CD4-positive, alpha-beta T cell treated with Interleukin-21 for 1 hour (primary cell): ENCODE measurements at regions not wholly inside any gene's neighbourhood (a gene's known extent, or its start where the extent isn't known, plus 50 kb on each side); places are given as distances from the start of the nearest gene placed in this dataset.
A peak's percentile ranks its signal among the peaks of the same experiment; 100 is the strongest.

ENCODE experiments used
- DNase-seq: peaks from one replicate; pipeline ENCODE4 v3.0.0-alpha.2; 2020

DNA sequence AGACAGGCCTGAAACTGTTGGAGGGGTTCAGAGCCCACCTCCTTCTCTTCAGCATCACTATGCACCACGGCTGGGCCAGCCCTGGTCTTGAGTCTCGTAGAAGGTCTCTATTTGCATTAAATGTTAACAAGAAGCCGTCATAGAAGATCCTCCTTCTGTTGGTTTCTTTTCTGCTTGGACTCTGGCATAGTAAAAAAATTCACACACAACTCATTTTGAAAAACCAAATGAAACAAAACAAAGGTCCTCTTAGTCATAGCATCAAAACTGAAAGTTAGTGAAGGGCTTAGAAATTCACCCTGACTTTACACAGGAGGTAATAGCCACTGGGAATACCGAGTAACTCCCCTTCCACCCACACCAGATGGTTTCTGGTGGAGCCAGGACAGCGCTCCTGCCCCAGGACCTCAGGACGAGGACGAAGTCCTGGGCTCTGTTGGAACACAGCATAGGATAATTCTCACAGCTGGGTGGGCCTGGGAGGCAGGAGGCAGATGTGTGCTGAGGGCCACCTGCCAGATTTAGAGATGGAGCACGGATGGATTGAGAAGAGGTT, 248.4 kb upstream of the KLF6 start:
- peak; percentile 8 for DNase-seq

DNA sequence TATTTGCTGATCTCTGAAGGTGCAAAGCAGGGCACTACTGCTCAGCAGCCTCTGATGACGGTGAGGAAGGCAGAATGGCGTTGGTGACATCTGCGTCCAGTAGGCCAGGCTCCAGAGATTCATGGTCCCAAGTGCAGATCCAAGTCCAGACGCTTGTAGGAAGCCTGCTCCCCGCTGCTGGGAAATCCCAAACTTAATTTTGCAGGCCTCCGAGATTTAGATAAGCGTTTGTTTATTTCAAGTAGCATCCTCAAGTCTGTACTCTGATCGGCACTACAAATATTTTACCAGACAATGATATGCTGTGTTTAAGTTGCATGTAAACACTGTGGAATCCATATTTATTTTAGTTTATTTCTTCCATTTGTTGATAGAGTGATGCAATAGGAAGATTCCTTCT, 244.9 kb upstream of the KLF6 start:
- no peak for DNase-seq

DNA sequence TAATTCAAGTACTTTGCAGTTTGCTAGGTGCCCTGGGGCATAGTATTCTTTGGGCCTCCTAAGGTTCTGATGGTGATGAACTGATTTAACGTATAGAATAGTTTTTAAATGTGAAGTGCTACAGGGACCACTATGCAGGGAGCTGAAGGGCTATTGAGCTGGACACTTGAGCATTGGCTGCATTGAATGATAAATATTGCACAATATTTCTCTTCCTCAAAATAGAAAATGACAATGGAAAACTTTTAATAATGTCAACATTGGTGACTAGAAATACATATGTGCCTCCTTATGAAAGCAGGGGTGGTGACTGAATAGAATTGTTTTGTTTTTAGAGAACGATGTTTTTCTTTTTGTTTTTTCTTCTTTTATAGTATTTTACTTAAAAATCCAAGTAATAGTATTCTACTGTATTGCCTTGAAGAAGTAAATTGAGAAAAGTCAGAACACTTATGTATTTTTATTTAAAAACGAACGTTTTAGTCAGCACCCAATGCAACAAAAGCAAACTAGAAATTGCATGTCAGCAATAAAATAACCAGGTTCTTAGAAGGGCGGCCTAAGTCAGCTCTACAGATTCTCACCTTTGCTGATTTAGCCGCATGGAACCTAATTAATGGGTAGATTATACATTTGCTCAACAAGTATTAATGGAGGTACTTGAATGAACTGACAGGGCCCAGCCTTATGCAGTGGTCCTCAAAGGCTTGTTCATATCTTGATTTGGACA, 244.0 kb upstream of the KLF6 start:
- no peak for DNase-seq

DNA sequence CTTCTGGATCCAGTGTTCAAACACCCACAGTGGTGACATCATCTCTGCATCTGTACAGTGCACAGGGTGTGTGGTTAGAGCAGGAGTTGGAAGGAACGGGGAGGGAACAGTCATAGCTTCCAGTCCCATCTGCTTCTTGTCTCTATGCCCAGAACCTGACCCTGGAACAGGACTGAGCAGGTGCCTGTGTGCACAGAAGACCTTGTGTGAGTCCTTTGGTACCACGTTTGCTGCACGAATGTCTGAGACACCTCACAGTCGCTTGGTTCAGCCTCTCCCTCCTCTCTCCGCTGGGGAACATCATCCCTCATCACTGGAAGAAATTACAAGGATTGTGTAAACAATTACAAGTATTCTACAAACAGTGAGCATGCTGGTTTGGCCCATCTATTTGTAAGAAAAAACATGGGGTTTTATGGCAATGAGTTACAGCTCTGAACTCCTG, 243.0 kb upstream of the KLF6 start:
- no peak for DNase-seq

DNA sequence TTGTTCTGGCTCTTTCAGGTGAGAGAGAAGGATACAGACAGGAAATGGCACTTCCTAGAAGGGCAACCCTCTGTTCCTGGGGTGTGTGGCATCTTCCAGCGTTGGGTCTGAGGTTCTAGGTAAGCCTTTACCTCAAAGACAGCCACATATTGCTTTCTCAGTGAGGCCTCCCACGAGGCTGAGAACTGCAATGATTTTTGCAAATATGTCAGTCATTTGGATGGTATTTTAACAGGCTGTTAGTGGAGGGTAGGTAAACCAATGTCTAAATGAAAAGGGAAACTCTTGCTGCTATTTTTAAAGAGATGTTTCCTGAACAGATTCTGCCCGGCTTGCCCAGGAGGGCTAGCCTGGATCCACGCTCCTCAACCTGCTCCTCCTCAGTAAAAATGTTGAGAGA, 240.3 kb upstream of the KLF6 start:
- no peak for DNase-seq

DNA sequence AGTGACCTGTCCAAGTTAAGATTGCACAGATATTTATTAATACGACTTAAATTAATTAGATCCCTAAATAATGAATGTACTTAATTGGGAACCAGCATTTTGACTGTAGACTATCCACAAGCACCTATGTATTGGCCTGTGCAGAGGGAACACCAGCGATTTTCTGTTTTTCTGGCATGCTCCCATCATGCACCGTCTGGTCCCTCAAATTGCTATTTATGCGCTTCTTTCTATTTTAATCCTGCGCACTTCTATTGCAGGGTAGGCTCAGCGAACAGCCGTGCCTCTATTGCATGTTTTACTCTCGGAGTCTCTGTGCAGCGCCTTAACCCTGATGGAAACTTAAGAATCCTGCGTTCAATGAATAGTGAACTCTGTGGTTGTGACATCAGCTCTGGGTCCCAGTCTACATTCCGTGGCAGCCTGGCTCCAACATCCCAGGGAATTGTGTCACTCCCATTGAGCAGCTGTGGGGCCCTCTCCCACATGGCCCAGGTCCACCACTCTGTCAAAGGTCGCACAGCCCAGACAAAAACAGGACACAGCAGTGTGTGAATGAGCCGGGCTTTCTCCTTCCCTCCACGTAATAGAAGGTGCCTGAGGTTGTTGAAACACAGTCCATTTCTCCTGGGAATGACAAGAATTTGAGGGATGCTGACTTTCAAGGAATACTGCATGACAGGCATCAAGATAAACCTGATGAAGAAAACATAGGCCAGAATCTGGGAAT, 239.7 kb upstream of the KLF6 start:
- DNase-seq: no peak

DNA sequence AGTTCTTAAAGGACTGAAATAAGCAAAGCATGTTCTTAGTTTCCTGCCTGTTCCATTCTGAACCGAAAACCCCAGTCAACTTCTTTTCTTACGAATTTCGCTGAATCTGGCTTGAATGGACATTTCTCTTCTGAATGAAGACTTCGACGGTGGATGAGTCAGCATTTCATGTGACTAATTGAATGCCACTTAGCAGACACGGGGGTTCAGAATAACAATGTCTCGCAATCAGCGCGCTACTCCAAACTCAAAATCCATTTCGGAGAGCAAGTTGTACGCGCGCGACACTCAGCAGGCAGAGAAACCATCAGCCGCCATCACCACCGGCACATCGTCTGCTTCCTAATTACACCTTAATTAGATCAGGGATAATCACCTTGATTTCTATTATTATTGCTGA, 239.0 kb upstream of the KLF6 start:
- DNase-seq: no peak

DNA sequence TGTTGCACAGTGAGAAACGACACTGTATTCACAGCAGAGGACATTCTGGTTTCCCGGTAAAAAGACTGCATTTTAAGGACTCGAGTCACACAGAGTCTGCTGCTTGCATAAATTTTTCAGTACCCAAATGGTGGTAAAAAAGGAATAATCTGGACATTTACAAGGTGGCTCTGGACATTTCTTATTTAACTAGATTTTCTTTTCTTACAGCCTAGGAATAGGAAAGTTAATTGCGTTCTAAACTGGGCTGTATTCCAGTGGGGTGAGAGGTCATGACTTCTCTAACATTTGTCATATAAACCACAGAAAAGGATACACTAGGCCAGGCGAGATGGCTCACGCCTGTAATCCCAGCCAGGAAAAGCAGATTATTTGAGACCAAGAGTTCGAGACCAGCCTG, 237.5 kb upstream of the KLF6 start:
- no peak for DNase-seq

DNA sequence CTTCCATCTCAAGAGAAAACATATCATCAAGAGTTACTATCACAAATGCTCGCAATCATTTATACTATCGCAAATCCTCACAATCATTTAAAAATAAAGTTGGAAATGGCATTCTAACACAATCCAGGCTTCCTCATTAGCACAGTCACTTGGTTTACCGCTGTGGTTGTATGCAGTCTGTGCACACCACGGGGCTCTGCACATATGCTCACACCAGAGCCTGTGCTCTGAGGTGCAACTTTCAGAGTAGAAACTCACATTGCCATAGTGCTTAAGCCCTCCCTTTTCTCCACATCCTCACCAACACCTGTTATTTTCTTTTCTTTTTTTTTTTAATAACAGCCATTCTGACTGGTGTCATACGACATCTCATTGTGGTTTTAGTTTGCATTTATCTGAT, 235.6 kb upstream of the KLF6 start:
- DNase-seq: no peak

DNA sequence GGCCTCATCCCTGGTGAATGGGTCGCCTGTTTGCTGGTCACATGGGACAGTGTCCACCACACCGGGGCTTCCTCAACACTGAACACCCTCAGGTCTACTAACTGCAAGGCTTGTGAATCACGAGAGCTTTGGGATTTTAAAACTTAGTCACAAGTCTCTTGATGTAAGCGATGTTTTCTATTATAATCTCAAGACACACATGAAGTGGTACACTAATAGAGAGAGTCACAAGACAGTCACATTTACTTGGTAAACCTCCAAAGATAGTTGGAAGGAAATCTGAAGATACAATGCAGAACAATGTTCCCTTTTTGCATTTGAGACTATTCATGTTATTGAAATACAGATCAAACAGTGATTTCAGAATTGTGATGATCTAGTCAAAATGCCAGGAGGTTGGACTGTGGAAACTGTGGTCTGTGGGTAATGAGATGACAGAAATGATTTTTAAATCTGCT, 233.1 kb upstream of the KLF6 start:
- no peak for DNase-seq

DNA sequence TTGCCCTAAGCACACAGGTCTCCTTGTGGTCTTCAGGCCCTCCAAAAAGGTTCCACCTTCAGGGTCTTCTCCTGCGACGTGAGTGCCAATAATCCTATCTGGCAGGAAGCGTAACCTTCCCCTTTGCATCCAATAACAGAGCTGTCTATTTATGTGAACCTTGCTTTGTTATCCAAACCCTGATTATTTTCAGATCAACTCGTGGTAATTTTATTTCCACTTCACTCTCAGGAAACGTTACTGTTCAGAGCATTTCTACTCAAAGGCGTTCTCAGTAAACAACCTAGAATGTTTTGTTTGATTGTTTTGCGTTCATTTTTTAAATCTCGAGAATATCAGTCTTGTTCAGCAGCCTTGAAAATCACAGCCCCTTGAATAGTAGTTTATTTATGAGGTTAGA, 232.3 kb upstream of the KLF6 start:
- no peak for DNase-seq

DNA sequence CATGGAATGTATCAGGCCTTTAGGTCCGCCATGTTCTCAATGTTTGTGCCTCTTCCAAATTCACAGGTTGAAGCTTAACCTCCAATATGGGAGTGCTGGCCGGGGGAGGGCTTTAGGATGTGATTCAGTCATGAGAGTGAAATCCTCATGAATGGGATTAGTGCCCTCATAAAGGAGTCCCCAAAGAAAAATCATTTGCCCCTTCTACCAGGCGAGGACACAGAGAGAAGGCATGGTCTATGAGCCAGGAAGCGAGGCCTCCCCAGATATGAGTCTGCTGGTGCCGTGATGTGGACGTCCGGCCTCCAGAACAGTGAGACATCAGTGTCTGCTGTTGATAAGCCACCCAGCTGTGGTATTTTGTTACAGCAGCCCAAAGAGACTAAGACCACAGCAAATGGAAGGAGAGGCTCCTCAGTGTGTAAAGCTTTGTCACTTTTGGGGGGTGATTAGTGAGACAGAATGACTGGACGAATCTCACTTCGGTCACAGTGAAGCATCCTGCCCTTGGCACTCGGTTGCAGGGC, 231.3 kb upstream of the KLF6 start:
- DNase-seq: no peak

DNA sequence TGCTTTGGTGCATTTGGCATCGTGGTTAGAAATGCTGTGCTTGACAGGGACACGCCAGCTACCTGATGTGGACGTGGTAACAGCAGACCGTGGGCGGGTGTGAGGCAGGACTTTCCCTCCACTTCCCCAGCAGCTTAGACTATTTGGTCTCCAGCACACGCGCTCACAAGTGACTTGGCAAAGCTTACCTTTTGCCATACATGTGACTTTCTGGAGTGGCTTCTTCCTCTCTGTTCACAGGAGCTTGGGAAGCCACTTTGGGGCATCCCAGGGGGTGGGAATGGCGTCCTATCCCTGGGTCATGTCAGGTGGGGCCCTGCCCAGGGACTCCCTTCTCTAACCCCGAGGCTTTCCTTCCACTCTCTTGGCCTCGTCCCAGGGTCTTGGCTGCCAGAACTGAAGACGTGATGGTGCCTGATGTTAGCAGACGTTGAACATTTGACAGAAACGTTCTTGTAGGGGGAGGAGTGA, 228.7 kb upstream of the KLF6 start:
- peak; percentile 17 for DNase-seq

DNA sequence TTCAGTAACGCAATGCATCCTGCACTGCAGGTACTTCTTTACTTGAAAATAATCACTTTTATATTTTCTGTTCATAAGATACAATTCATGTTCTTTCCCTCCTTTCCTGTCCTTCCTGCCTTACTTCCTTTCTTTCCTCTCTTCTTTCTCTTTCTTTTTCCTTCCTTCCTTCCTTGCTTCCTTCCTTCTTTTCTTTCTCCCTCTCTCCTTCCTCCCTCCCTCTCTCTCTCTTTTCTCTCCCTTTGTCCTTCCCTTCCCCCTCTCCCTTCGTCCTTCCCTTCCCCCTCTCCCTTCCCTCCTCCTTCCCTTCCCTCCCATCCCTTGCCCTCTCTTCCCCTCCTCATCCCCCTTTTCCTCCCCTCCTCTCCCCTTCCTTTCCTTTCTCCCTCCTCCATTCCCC, 227.8 kb upstream of the KLF6 start:
- DNase-seq: no peak

DNA sequence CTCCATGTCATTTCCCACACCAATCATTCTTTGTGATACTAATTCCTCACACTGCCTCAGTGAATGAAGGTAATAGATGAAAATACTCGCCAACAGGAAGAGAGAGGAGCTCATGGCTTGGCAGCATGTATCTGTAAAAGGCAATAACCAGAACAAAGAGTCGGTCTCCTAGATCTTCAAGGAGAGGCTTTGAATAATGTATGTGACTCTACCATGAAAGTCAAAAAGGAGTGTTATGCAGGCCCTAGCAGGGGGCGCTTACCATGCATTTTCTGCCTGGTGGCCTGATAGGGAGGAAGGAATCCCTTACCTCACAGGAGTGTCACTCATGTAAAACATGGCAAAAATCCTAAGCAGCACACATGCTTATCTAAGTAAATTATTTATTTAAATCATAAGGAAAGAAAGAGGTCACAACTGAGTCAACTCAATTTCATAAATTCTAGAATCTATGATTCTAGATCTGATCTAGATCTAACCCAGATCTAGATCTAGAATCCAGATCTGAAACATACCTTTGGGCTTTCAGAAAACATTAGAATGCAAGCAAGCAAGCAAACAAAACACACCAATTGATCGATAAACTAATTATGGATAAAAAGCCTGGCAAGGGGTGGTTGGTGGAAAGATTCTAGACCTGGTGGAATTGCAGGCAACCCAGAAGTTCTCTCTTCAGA, 226.3 kb upstream of the KLF6 start:
- no peak for DNase-seq

DNA sequence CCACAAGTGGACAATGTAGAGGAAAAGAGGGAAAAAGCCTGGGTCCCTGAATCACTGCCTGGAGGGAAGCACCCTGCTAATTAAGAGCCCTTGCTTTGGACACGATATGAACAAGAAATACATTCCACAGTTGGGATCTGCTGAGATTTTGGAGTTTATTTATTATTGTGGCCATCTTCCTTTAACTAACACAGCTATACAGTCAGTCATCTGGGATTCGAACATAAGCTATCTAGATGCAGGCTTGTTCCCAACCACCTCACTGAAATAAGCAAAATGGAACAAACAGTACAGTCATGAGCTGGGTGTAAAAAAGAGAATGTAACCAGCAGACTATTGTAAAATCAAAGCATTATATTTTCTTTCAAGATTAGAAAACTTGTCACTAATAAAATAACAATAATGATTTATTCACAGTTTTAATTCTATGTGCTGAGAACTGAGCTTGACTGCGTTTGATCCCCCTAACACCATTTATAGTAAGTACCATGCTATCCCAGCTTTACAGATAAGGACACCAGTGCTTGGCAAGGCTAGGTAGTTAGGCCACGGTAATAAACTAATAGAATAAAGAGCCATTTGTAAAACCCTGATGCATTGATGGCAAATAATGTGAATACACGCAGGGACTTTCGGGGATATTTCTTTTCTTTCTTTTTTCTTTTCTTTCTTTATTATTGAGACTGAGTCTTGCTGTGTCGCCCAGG, 223.8 kb upstream of the KLF6 start:
- DNase-seq: no peak

DNA sequence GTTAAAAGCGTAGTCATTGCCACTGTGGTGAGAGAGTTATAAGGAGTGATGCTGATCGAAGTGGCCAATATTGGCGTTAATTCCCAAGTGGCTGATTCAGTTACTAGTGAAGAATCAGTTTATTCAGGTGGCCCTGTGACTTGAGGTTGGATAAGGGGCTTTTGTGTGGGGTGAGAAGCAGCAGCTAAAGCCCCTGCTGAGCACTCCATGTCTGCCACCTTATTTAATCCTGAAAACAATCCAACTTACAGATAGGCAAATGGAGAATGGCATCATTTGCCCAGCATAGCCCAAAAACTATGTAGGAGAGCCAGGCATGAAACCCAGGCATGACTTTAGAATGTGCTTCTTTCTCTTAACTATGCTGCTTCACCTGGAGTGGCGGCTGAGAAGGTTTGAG, 222.8 kb upstream of the KLF6 start:
- DNase-seq: no peak

DNA sequence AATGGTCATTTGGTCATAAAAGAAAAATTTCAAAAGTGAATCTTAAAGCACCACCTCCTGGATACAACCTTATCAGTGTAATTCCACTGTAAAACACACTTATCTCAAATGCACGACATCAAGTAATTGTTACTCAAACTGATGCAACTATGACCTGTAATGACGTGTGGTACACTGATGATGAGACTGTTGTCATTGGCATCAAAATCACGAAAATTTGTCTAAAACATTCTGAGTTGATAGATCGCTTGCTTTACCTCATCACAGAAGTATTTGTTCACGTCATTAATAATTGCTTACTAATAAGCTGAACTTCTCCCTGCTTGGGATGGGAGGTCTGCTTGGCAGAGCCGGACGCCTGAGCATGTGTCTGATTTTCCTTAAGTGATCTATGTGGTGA, 221.8 kb upstream of the KLF6 start:
- DNase-seq: no peak

DNA sequence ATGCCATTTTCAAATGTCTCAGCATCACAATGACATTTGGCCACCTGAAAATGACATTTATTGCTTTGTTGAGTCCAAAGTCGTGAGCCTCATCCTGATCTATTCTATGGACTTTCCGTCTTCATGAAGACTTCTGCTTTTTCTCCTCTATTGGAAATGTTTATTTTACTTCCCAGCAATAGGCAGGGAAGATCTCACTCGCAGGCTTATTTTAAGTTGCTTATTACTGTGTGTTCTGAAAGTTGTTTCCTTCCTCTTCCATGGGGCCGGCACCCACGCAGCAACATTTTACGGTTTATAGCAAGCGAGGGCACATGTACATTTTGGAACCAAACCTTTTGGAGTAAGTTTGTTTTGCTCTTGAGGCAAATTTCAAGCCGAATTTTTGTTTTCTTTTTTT, 221.0 kb upstream of the KLF6 start:
- no peak for DNase-seq

DNA sequence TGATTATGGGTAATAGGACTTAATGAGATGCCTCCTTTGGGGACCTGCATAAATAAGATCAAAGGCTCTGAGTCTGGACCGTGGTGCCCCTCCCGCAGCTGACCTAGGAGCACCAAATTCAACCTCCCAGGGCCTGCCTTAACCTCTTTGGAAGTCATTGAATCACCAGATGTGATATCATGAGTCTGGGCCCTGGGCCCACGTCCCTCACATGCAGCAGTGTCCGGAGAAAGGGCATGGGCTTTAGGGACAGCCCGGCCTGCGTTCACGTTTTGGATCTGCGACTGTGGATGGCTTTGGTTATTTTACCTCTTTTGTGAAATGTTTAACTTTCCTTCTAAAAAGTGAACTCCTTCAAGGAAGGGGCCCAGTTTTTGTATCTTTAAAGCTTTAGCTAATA, 220.0 kb upstream of the KLF6 start:
- DNase-seq: no peak

DNA sequence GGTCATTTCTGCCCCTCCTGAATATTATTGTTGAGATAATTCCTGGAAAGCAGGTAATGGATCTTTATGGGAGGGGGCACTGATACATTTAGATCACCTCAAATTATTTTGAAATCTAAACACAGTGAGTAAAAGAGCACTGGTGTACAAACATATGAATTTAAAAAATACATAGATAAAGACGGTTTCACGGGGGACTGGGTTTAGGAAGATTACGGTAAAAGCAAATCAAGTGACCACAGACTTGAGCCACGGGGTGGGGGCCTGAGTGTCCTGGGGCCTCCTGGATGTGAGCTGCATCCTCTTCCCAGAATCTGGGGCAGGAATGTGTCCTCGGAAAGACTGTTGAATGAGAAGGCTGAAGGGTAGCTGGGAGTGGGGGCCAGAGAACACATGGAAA, 219.1 kb upstream of the KLF6 start:
- DNase-seq: no peak

DNA sequence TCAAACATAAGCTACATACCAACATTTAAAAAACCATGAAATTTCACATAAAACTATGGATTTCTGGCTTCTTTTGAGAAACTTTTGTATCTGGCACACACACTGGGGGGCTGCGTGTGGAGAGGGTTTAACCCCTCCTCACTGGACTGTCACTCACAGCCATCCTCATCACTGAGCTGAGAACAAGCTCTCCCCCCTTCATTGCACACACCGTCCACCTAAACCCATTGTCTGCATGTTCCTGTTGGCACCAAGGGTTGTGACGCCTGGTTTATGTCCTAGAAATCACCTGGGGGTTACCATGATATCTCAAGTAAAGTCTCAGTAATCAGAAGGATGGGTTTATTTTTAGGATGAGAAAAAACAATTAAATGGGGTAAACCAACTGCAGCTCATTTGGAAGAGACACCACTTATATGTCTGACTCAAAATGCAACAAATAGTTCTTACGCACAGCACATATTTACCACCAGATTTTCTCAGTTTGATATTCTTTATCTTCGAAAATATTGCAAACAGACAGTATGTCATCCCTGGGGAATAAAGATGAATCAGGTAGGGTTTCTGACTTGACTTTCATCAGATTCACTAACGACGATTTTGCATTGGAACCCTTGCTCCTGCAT, 218.5 kb upstream of the KLF6 start:
- DNase-seq: no peak
